ENCODE measurements at regions not wholly inside any gene's neighbourhood (a gene's known extent, or its start where the extent isn't known, plus 50 kb on each side); places are given as distances from the start of the nearest gene placed in this dataset.

DNA sequence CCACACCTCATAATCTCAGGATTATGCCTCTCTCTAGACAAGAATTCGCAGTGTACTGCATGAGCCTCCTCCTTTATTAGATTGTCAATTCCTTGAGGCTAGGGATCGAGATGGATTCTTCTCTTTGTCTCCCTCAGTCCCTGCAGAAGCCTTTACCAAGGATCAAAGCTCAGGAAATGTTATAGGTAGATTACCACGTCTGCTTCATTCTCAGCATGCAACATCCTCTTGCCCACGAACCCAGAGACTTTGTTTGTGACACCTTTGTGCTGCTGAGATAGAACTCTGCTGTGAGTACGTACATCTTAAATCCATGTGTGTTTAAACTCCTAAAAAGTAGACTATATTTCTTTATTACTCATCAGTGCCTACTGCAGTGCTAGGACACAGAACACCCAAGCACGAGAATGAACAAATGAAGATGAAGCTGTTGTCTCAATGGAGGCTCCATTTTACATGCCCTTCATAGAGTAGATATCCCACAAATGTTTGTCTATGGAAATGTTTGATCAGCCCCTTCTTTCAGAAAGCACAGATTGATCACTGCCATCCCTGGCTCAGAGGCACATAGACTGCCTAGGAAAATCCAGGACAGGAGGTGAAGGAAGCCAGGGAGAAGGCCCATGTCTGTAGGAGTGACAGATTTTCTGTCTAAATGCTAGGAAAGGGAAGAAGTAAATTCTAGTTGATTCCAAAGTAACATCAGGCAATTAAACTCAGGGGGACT, 98.8 kb upstream of the KLHL29 start:
- TF ChIP-seq, protein P1, sequence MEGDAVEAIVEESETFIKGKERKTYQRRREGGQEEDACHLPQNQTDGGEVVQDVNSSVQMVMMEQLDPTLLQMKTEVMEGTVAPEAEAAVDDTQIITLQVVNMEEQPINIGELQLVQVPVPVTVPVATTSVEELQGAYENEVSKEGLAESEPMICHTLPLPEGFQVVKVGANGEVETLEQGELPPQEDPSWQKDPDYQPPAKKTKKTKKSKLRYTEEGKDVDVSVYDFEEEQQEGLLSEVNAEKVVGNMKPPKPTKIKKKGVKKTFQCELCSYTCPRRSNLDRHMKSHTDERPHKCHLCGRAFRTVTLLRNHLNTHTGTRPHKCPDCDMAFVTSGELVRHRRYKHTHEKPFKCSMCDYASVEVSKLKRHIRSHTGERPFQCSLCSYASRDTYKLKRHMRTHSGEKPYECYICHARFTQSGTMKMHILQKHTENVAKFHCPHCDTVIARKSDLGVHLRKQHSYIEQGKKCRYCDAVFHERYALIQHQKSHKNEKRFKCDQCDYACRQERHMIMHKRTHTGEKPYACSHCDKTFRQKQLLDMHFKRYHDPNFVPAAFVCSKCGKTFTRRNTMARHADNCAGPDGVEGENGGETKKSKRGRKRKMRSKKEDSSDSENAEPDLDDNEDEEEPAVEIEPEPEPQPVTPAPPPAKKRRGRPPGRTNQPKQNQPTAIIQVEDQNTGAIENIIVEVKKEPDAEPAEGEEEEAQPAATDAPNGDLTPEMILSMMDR (conservative IDR thresholded peaks at IDR 0.05) = no peak
- no peak for TF ChIP-seq ZFX (IDR thresholded peaks at IDR 0.05)

All from C4-2B (cell line).